Activated T-helper 17 cell treated with anti-CD3 and anti-CD28 coated beads, Interleukin-2, amount 50 U/mL, for 72 hours (primary cell): ENCODE measurements at regions not wholly inside any gene's neighbourhood (a gene's known extent, or its start where the extent isn't known, plus 50 kb on each side); places are given as distances from the start of the nearest gene placed in this dataset.

ENCODE experiments used
- ATAC-seq: fragments of 150-1000 bp; cut with Tn5 transposase; replicated peaks from 2 replicates; pipeline ENCODE4 v1.10.0; 2021; ENCODE audit warnings: mild to moderate bottlenecking, moderate library complexity
- H3K27ac Mint-ChIP-seq: one replicate; pipeline ENCODE4 v1.8.0; 2022; ENCODE audit warnings: mixed read lengths
- H3K27me3 Mint-ChIP-seq: one replicate; pipeline ENCODE4 v1.8.0; 2022; ENCODE audit warnings: mixed read lengths
- H3K36me3 Mint-ChIP-seq: one replicate; pipeline ENCODE4 v1.8.0; 2022; ENCODE audit warnings: low read depth, mild to moderate bottlenecking, mixed read lengths
- H3K4me1 Mint-ChIP-seq: one replicate; pipeline ENCODE4 v1.8.0; 2022; ENCODE audit warnings: mixed read lengths
- H3K4me3 Mint-ChIP-seq: one replicate; pipeline ENCODE4 v1.8.0; 2022; ENCODE audit warnings: mild to moderate bottlenecking, mixed read lengths
- H3K9me3 Mint-ChIP-seq: one replicate; pipeline ENCODE4 v1.8.0; 2022; ENCODE audit warnings: mixed read lengths

DNA sequence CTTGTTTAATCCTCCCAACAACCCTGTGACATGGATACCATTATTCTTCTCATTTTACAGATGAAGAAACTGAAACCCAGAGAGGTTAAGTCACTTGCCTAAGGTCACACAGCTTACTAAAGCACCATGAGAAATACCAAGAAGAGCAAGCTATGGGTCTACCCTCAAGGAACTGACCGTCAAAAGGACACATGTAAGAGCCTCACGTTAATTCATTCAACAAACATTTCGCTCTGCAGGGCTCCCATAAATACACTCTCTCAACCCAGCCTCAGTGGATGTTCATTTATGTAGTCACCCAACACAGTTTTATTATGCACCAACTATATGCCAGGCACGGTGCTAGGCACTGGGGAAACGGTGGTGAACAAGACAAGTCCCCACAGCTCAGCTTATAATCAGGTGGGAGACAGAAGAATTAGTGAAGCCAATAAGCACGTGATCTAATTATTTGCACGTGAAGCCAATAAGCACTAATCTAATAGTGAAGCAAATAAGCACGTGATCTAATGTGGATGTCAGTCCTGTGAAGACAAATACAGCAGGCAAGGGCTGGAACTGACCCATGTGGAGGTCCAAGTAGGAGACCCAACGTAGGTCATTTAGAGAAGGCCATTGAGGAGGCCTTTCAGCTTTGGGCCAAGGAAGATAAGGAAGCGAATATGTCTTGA is 52.1 kb upstream of the ZBTB40 start:
- peaks cover 8% of the 10 kb centered on the region for H3K4me1 Mint-ChIP-seq
- no peak overlapping the region for H3K4me3 Mint-ChIP-seq
- no peaks in the 10 kb centered on the region for H3K9me3 Mint-ChIP-seq
- H3K27ac Mint-ChIP-seq: no peak overlapping the region
- H3K27me3 Mint-ChIP-seq: peaks cover 62% of the 10 kb centered on the region
- no peaks in the 10 kb centered on the region for H3K36me3 Mint-ChIP-seq
- ATAC-seq: no peak
